ENCODE measurements at regions not wholly inside any gene's neighbourhood (a gene's known extent, or its start where the extent isn't known, plus 50 kb on each side); places are given as distances from the start of the nearest gene placed in this dataset.

DNA sequence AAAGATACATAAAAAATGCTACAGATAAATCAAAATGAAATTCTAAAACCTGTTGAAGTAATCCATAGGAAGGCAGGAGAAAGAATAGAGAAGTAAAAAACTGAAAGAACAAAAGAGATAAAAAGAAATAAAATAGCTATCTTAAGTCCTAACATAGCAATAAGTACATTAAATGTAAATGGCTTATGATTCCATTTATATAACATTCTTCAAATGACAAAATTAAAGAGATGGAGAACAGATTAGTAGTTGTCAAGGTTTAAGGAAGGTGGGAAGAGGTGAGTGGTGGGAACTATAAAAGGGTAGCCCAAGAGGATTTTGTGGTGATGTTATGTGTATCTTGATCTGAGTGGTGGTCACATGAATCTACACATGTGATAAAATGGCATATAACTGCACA is 254.8 kb downstream of the FAM76B start (continued):
- TF ChIP-seq, protein P1, sequence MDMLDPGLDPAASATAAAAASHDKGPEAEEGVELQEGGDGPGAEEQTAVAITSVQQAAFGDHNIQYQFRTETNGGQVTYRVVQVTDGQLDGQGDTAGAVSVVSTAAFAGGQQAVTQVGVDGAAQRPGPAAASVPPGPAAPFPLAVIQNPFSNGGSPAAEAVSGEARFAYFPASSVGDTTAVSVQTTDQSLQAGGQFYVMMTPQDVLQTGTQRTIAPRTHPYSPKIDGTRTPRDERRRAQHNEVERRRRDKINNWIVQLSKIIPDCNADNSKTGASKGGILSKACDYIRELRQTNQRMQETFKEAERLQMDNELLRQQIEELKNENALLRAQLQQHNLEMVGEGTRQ (IDR thresholded peaks at IDR 0.05; ENCODE audit: low read length) = no peak
- TF ChIP-seq NRF1 (IDR thresholded peaks at IDR 0.05; ENCODE audit: low read depth, low read length) = no peak
